ENCODE measurements at regions not wholly inside any gene's neighbourhood (a gene's known extent, or its start where the extent isn't known, plus 50 kb on each side); places are given as distances from the start of the nearest gene placed in this dataset.
A peak's percentile ranks its signal among the peaks of the same experiment; 100 is the strongest.

- WGBS (ENCODE audit: insufficient coverage) = no CpG with 5 or more reads among the region's 1 CpG
- H3K9me3 ChIP-seq (ENCODE audit: control insufficient read depth, insufficient read depth, low read length) = peaks cover 3% of the 10 kb centered on the region
Measured at GRCh38 chr2:52178845-52179244, 1146.9 kb upstream of the NRXN1 start.

GRCh38 chr2:52145005-52145404, 1113.1 kb upstream of the NRXN1 start:
- Histone ChIP-seq H3K36me3 (ENCODE audit: control insufficient read depth, insufficient read depth, low read length) (no peaks in the 10 kb centered on the region), H3K27me3 (ENCODE audit: control insufficient read depth, insufficient read depth, low read length) (no peaks in the 10 kb centered on the region), H3K27ac (ENCODE audit: low read depth, low read length) (no peak overlapping the region), H3K4me3 (ENCODE audit: low read depth, low read length) (no peak overlapping the region), H3K9me3 (ENCODE audit: control insufficient read depth, insufficient read depth, low read length) (no peaks in the 10 kb centered on the region), H3K4me1 (ENCODE audit: control insufficient read depth, insufficient read depth, low read length) (no peaks in the 10 kb centered on the region)
- DNase-seq (ENCODE audit: low read depth in 4 of 6, low spot score in 6 of 6) = no peak

More at GRCh38 chr2:52178845-52179244, 1146.9 kb upstream of the NRXN1 start:
- H3K27me3 ChIP-seq (ENCODE audit: control insufficient read depth, insufficient read depth, low read length) = no peaks in the 10 kb centered on the region
- H3K4me3 ChIP-seq (ENCODE audit: low read depth, low read length) = no peak overlapping the region
- H3K4me1 ChIP-seq (ENCODE audit: control insufficient read depth, insufficient read depth, low read length) = no peaks in the 10 kb centered on the region
- DNase-seq (ENCODE audit: low read depth in 4 of 6, low spot score in 6 of 6) = no peak
- H3K36me3 ChIP-seq (ENCODE audit: control insufficient read depth, insufficient read depth, low read length) = no peaks in the 10 kb centered on the region
- no peak overlapping the region for H3K27ac ChIP-seq (ENCODE audit: low read depth, low read length)

- Histone ChIP-seq H3K4me1 (ENCODE audit: control insufficient read depth, insufficient read depth, low read length) (no peaks in the 10 kb centered on the region), H3K27me3 (ENCODE audit: control insufficient read depth, insufficient read depth, low read length) (no peaks in the 10 kb centered on the region), H3K27ac (ENCODE audit: low read depth, low read length) (no peak overlapping the region), H3K36me3 (ENCODE audit: control insufficient read depth, insufficient read depth, low read length) (no peaks in the 10 kb centered on the region), H3K4me3 (ENCODE audit: low read depth, low read length) (no peak overlapping the region), H3K9me3 (ENCODE audit: control insufficient read depth, insufficient read depth, low read length) (no peaks in the 10 kb centered on the region)
- no peak for DNase-seq (ENCODE audit: low read depth in 4 of 6, low spot score in 6 of 6)
- WGBS (ENCODE audit: insufficient coverage) = 33% methylated on average over 1 of the region's 4 CpGs
Measured at GRCh38 chr2:52144590-52144989, 1112.7 kb upstream of the NRXN1 start.

GRCh38 chr2:52141076-52141475, 1109.1 kb upstream of the NRXN1 start:
- DNase-seq (ENCODE audit: low read depth in 4 of 6, low spot score in 6 of 6) = peak in 1 of 6 donors; percentile 49
- WGBS (ENCODE audit: insufficient coverage) = no CpG with 5 or more reads among the region's 1 CpG

GRCh38 chr2:52139241-52139640, 1107.3 kb upstream of the NRXN1 start:
- Histone ChIP-seq H3K27ac (ENCODE audit: low read depth, low read length) (no peak overlapping the region), H3K4me3 (ENCODE audit: low read depth, low read length) (no peak overlapping the region), H3K36me3 (ENCODE audit: control insufficient read depth, insufficient read depth, low read length) (no peaks in the 10 kb centered on the region), H3K9me3 (ENCODE audit: control insufficient read depth, insufficient read depth, low read length) (no peaks in the 10 kb centered on the region), H3K4me1 (ENCODE audit: control insufficient read depth, insufficient read depth, low read length) (no peaks in the 10 kb centered on the region), H3K27me3 (ENCODE audit: control insufficient read depth, insufficient read depth, low read length) (no peaks in the 10 kb centered on the region)
- DNase-seq (ENCODE audit: low read depth in 4 of 6, low spot score in 6 of 6) = peak in 2 of 6 donors; percentile 33 to 74

More at GRCh38 chr2:52141076-52141475, 1109.1 kb upstream of the NRXN1 start:
- no peak overlapping the region for H3K4me3 ChIP-seq (ENCODE audit: low read depth, low read length)
- no peaks in the 10 kb centered on the region for H3K9me3 ChIP-seq (ENCODE audit: control insufficient read depth, insufficient read depth, low read length)
- no peaks in the 10 kb centered on the region for H3K27me3 ChIP-seq (ENCODE audit: control insufficient read depth, insufficient read depth, low read length)
- no peak overlapping the region for H3K27ac ChIP-seq (ENCODE audit: low read depth, low read length)
- H3K36me3 ChIP-seq (ENCODE audit: control insufficient read depth, insufficient read depth, low read length) = no peaks in the 10 kb centered on the region
- no peaks in the 10 kb centered on the region for H3K4me1 ChIP-seq (ENCODE audit: control insufficient read depth, insufficient read depth, low read length)

- Histone ChIP-seq H3K4me3 (ENCODE audit: low read depth, low read length) (no peak overlapping the region), H3K9me3 (ENCODE audit: control insufficient read depth, insufficient read depth, low read length) (peaks cover 2% of the 10 kb centered on the region), H3K27ac (ENCODE audit: low read depth, low read length) (no peak overlapping the region), H3K36me3 (ENCODE audit: control insufficient read depth, insufficient read depth, low read length) (no peaks in the 10 kb centered on the region), H3K4me1 (ENCODE audit: control insufficient read depth, insufficient read depth, low read length) (no peaks in the 10 kb centered on the region), H3K27me3 (ENCODE audit: control insufficient read depth, insufficient read depth, low read length) (no peaks in the 10 kb centered on the region)
- WGBS (ENCODE audit: insufficient coverage) = no CpG with 5 or more reads among the region's 2 CpGs
- DNase-seq (ENCODE audit: low read depth in 4 of 6, low spot score in 6 of 6) = no peak
Measured at GRCh38 chr2:52135235-52135634, 1103.3 kb upstream of the NRXN1 start.

GRCh38 chr2:52128081-52128480, 1096.1 kb upstream of the NRXN1 start:
- Histone ChIP-seq H3K27me3 (ENCODE audit: control insufficient read depth, insufficient read depth, low read length) (no peaks in the 10 kb centered on the region), H3K36me3 (ENCODE audit: control insufficient read depth, insufficient read depth, low read length) (no peaks in the 10 kb centered on the region), H3K4me1 (ENCODE audit: control insufficient read depth, insufficient read depth, low read length) (no peaks in the 10 kb centered on the region), H3K4me3 (ENCODE audit: low read depth, low read length) (no peak overlapping the region), H3K9me3 (ENCODE audit: control insufficient read depth, insufficient read depth, low read length) (peaks cover 2% of the 10 kb centered on the region), H3K27ac (ENCODE audit: low read depth, low read length) (no peak overlapping the region)
- no CpG with 5 or more reads among the region's 3 CpGs for WGBS (ENCODE audit: insufficient coverage)
- no peak for DNase-seq (ENCODE audit: low read depth in 4 of 6, low spot score in 6 of 6)

GRCh38 chr2:52127527-52127926, 1095.6 kb upstream of the NRXN1 start:
- Histone ChIP-seq H3K4me1 (ENCODE audit: control insufficient read depth, insufficient read depth, low read length) (no peaks in the 10 kb centered on the region), H3K4me3 (ENCODE audit: low read depth, low read length) (no peak overlapping the region), H3K27ac (ENCODE audit: low read depth, low read length) (no peak overlapping the region), H3K27me3 (ENCODE audit: control insufficient read depth, insufficient read depth, low read length) (no peaks in the 10 kb centered on the region), H3K36me3 (ENCODE audit: control insufficient read depth, insufficient read depth, low read length) (no peaks in the 10 kb centered on the region), H3K9me3 (ENCODE audit: control insufficient read depth, insufficient read depth, low read length) (peaks cover 2% of the 10 kb centered on the region)
- DNase-seq (ENCODE audit: low read depth in 4 of 6, low spot score in 6 of 6) = no peak
- WGBS (ENCODE audit: insufficient coverage) = 83% methylated on average over 1 of the region's 1 CpG

- Histone ChIP-seq H3K4me1 (ENCODE audit: control insufficient read depth, insufficient read depth, low read length) (no peaks in the 10 kb centered on the region), H3K36me3 (ENCODE audit: control insufficient read depth, insufficient read depth, low read length) (no peaks in the 10 kb centered on the region), H3K27ac (ENCODE audit: low read depth, low read length) (no peak overlapping the region), H3K27me3 (ENCODE audit: control insufficient read depth, insufficient read depth, low read length) (no peaks in the 10 kb centered on the region), H3K9me3 (ENCODE audit: control insufficient read depth, insufficient read depth, low read length) (no peaks in the 10 kb centered on the region), H3K4me3 (ENCODE audit: low read depth, low read length) (no peak overlapping the region)
- WGBS (ENCODE audit: insufficient coverage) = 100% methylated on average over 1 of the region's 3 CpGs
- DNase-seq (ENCODE audit: low read depth in 4 of 6, low spot score in 6 of 6) = no peak
Measured at GRCh38 chr2:52117299-52117698, 1085.4 kb upstream of the NRXN1 start.

- H3K4me1 ChIP-seq (ENCODE audit: control insufficient read depth, insufficient read depth, low read length) = no peaks in the 10 kb centered on the region
- H3K27ac ChIP-seq (ENCODE audit: low read depth, low read length) = no peak overlapping the region
- no peaks in the 10 kb centered on the region for H3K36me3 ChIP-seq (ENCODE audit: control insufficient read depth, insufficient read depth, low read length)
- WGBS (ENCODE audit: insufficient coverage) = no CpG with 5 or more reads among the region's 1 CpG
- no peaks in the 10 kb centered on the region for H3K27me3 ChIP-seq (ENCODE audit: control insufficient read depth, insufficient read depth, low read length)
- no peaks in the 10 kb centered on the region for H3K9me3 ChIP-seq (ENCODE audit: control insufficient read depth, insufficient read depth, low read length)
- DNase-seq (ENCODE audit: low read depth in 4 of 6, low spot score in 6 of 6) = no peak
- no peak overlapping the region for H3K4me3 ChIP-seq (ENCODE audit: low read depth, low read length)
Measured at GRCh38 chr2:52115750-52116149, 1083.8 kb upstream of the NRXN1 start.
